HEK293 (cell line): ENCODE measurements at regions not wholly inside any gene's neighbourhood (a gene's known extent, or its start where the extent isn't known, plus 50 kb on each side); places are given as distances from the start of the nearest gene placed in this dataset.

Experiments
- BCL11A ChIP-seq: fragments of 450-650 bp; formaldehyde crosslinking; IDR thresholded peaks from 2 replicates; pipeline ENCODE4 v1.5.1; 2016; ENCODE audit warnings: low read depth, missing biosample characterization, missing genetic modification characterization
- BCL11B ChIP-seq: fragments of 450-650 bp; formaldehyde crosslinking; IDR thresholded peaks from 2 replicates; pipeline ENCODE4 v1.5.1; 2016; ENCODE audit warnings: low read depth, missing biosample characterization, missing genetic modification characterization
- HOXC10 ChIP-seq: sonication (generic); formaldehyde crosslinking; IDR thresholded peaks from 2 replicates; pipeline ENCODE4 v1.8.1; 2023; ENCODE audit warnings: mild to moderate bottlenecking, missing genetic modification reagents
- KLF1 ChIP-seq: fragments of 450-650 bp; formaldehyde crosslinking; IDR thresholded peaks from 2 replicates; pipeline ENCODE4 v1.5.1; 2016; ENCODE audit warnings: missing biosample characterization, missing genetic modification characterization
- KLF10 ChIP-seq: fragments of 450-650 bp; IDR thresholded peaks from 2 replicates; pipeline ENCODE4 v1.5.1; 2018; ENCODE audit warnings: missing biosample characterization, mild to moderate bottlenecking, missing genetic modification characterization
- PRDM1 ChIP-seq: fragments of 450-650 bp; formaldehyde crosslinking; IDR thresholded peaks from 2 replicates; pipeline ENCODE4; 2016; ENCODE audit warnings: missing biosample characterization, missing genetic modification characterization
- REPIN1 ChIP-seq: fragments of 450-650 bp; formaldehyde crosslinking; IDR thresholded peaks from 2 replicates; pipeline ENCODE4 v1.5.1; 2017; ENCODE audit warnings: missing biosample characterization, missing genetic modification characterization, low read depth
- SALL2 ChIP-seq: fragments of 450-650 bp; formaldehyde crosslinking; IDR thresholded peaks from 2 replicates; pipeline ENCODE4 v1.5.0; 2017; ENCODE audit warnings: missing biosample characterization, mild to moderate bottlenecking, missing genetic modification characterization, borderline replicate concordance
- SCRT1 ChIP-seq: fragments of 450-650 bp; formaldehyde crosslinking; IDR thresholded peaks from 2 replicates; pipeline ENCODE4 v1.5.1; 2016; ENCODE audit warnings: missing biosample characterization, missing genetic modification characterization, borderline replicate concordance
- SP7 ChIP-seq: fragments of 450-650 bp; formaldehyde crosslinking; IDR thresholded peaks from 2 replicates; pipeline ENCODE4 v1.5.1; 2016; ENCODE audit warnings: missing biosample characterization, missing genetic modification characterization
- ZFP3 ChIP-seq: fragments of 450-650 bp; formaldehyde crosslinking; IDR thresholded peaks from 2 replicates; pipeline ENCODE4 v1.5.1; 2016; ENCODE audit warnings: low read depth, missing biosample characterization, missing genetic modification characterization
- ZFP69B ChIP-seq: fragments of 450-650 bp; formaldehyde crosslinking; IDR thresholded peaks from 2 replicates; pipeline ENCODE4 v1.5.1; 2016; ENCODE audit warnings: missing biosample characterization, missing genetic modification characterization
- ZNF114 ChIP-seq: fragments of 450-650 bp; formaldehyde crosslinking; IDR thresholded peaks from 2 replicates; pipeline ENCODE4 v1.5.0; 2017; ENCODE audit warnings: missing biosample characterization, missing genetic modification characterization
- ZNF138 ChIP-seq: fragments of 450-650 bp; formaldehyde crosslinking; IDR thresholded peaks from 2 replicates; pipeline ENCODE4 v1.5.1; 2016; ENCODE audit warnings: missing biosample characterization, missing genetic modification characterization, borderline replicate concordance
- ZNF155 ChIP-seq: fragments of 450-650 bp; formaldehyde crosslinking; IDR thresholded peaks from 2 replicates; pipeline ENCODE4 v1.5.1; 2016; ENCODE audit warnings: missing biosample characterization, missing genetic modification characterization
- ZNF175 ChIP-seq: fragments of 450-650 bp; formaldehyde crosslinking; IDR thresholded peaks from 2 replicates; pipeline ENCODE4 v1.5.1; 2016; ENCODE audit warnings: missing biosample characterization, missing genetic modification characterization
- ZNF223 ChIP-seq: fragments of 450-650 bp; formaldehyde crosslinking; IDR thresholded peaks from 2 replicates; pipeline ENCODE4 v1.5.1; 2016; ENCODE audit warnings: missing biosample characterization, missing genetic modification characterization
- ZNF23 ChIP-seq: fragments of 450-650 bp; formaldehyde crosslinking; IDR thresholded peaks from 2 replicates; pipeline ENCODE4 v1.5.1; 2016; ENCODE audit warnings: missing biosample characterization, missing genetic modification characterization, borderline replicate concordance
- ZNF354C ChIP-seq: fragments of 450-650 bp; formaldehyde crosslinking; IDR thresholded peaks from 2 replicates; pipeline ENCODE4 v1.5.1; 2016; ENCODE audit warnings: missing biosample characterization, missing genetic modification characterization, low read depth, borderline replicate concordance
- ZNF423 ChIP-seq: fragments of 450-650 bp; formaldehyde crosslinking; IDR thresholded peaks from 2 replicates; pipeline ENCODE4 v1.5.1; 2016; ENCODE audit warnings: missing biosample characterization, missing genetic modification characterization
- ZNF514 ChIP-seq: fragments of 450-650 bp; formaldehyde crosslinking; IDR thresholded peaks from 2 replicates; pipeline ENCODE4 v1.5.1; 2016; ENCODE audit warnings: missing biosample characterization, missing genetic modification characterization
- ZNF521 ChIP-seq: fragments of 450-650 bp; formaldehyde crosslinking; IDR thresholded peaks from 2 replicates; pipeline ENCODE4 v1.5.1; 2017; ENCODE audit warnings: missing biosample characterization, mild to moderate bottlenecking, missing genetic modification characterization
- ZNF670 ChIP-seq: fragments of 450-650 bp; formaldehyde crosslinking; IDR thresholded peaks from 2 replicates; pipeline ENCODE4 v1.5.1; 2016; ENCODE audit warnings: missing biosample characterization, missing genetic modification characterization, low read depth
- ZNF677 ChIP-seq: fragments of 450-650 bp; IDR thresholded peaks from 2 replicates; pipeline ENCODE4 v1.5.0; 2018; ENCODE audit warnings: missing biosample characterization, mild to moderate bottlenecking, missing genetic modification characterization, moderate library complexity
- ZNF707 ChIP-seq: fragments of 450-650 bp; formaldehyde crosslinking; IDR thresholded peaks from 2 replicates; pipeline ENCODE4 v1.5.1; 2016; ENCODE audit warnings: missing biosample characterization, missing genetic modification characterization
- ZNF777 ChIP-seq: fragments of 450-650 bp; formaldehyde crosslinking; IDR thresholded peaks from 2 replicates; pipeline ENCODE4 v1.5.1; 2017; ENCODE audit warnings: missing biosample characterization, missing genetic modification characterization, borderline replicate concordance
- TF ChIP-seq, protein P1 (sequence below): fragments of 450-650 bp; formaldehyde crosslinking; IDR thresholded peaks from 2 replicates; pipeline ENCODE4 v1.5.1; 2016; ENCODE audit warnings: missing biosample characterization, missing genetic modification characterization
- TF ChIP-seq, protein P2 (sequence below): fragments of 450-650 bp; formaldehyde crosslinking; IDR thresholded peaks from 2 replicates; pipeline ENCODE4 v1.5.1; 2016; ENCODE audit warnings: missing biosample characterization, missing genetic modification characterization
- TF ChIP-seq, protein P3 (sequence below): fragments of 450-650 bp; formaldehyde crosslinking; IDR thresholded peaks from 2 replicates; pipeline ENCODE4; 2016; ENCODE audit warnings: missing biosample characterization, missing genetic modification characterization
- TF ChIP-seq, protein P4 (sequence below): fragments of 450-650 bp; formaldehyde crosslinking; IDR thresholded peaks from 2 replicates; pipeline ENCODE4 v1.5.1; 2016; ENCODE audit warnings: missing biosample characterization, missing genetic modification characterization
- TF ChIP-seq, protein P5 (sequence below): fragments of 450-650 bp; formaldehyde crosslinking; IDR thresholded peaks from 2 replicates; pipeline ENCODE4 v1.5.1; 2016; ENCODE audit warnings: missing biosample characterization, missing genetic modification characterization
- TF ChIP-seq, protein P6 (sequence below): fragments of 450-650 bp; formaldehyde crosslinking; IDR thresholded peaks from 2 replicates; pipeline ENCODE4 v1.5.1; 2016; ENCODE audit warnings: missing biosample characterization, missing genetic modification characterization

DNA sequence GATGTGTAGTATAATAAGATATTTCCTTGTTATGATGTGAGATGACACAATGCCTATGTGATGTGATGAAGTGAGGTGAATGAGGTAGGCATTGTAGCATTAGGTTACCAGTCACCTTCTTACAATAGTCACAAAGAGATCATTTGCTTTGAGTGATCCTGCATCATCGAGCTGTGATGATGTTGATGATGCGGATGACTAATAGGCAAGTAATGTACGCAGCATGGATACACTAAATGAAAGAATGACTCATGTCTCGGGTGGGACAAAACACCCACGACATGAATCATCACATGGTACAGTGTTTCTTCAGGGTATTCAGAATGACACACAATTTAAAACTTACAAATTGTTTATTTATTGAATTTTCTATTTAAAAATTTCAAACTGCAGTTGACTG is 806.3 kb upstream of the GJE1 start (continued):
- TF ChIP-seq PRDM1 (tag by site-specific recombination) (peak; percentile 20; the same call in 1 of the 2 replicates), ZNF423 (no peak), REPIN1 (tag by site-specific recombination) (no peak), BCL11A (tag by site-specific recombination) (no peak), ZNF677 (no peak), ZNF23 (tag by site-specific recombination) (0 out of 2 replicates have a peak, but pooled peaks have one; percentile 35), ZNF670 (no peak), ZFP69B (no peak), ZNF155 (tag by site-specific recombination) (no peak), ZNF354C (tag by site-specific recombination) (no peak), ZFP3 (tag by site-specific recombination) (no peak), ZNF175 (tag by site-specific recombination) (no peak), KLF10 (tag by site-specific recombination) (no peak), ZNF114 (tag by site-specific recombination) (no peak), KLF1 (tag by site-specific recombination) (no peak), SCRT1 (no peak), BCL11B (tag by site-specific recombination) (no peak), SALL2 (tag by site-specific recombination) (no peak), ZNF707 (no peak), HOXC10 (no peak), SP7 (tag by site-specific recombination) (peak; percentile 87), ZNF138 (tag by site-specific recombination) (no peak), ZNF223 (tag by site-specific recombination) (no peak), ZNF777 (tag by site-specific recombination) (no peak), ZNF514 (tag by site-specific recombination) (no peak), ZNF521 (no peak)
- TF ChIP-seq, protein P1, sequence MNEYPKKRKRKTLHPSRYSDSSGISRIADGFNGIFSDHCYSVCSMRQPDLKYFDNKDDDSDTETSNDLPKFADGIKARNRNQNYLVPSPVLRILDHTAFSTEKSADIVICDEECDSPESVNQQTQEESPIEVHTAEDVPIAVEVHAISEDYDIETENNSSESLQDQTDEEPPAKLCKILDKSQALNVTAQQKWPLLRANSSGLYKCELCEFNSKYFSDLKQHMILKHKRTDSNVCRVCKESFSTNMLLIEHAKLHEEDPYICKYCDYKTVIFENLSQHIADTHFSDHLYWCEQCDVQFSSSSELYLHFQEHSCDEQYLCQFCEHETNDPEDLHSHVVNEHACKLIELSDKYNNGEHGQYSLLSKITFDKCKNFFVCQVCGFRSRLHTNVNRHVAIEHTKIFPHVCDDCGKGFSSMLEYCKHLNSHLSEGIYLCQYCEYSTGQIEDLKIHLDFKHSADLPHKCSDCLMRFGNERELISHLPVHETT (tag by site-specific recombination): peak; percentile 96
- TF ChIP-seq, protein P2, sequence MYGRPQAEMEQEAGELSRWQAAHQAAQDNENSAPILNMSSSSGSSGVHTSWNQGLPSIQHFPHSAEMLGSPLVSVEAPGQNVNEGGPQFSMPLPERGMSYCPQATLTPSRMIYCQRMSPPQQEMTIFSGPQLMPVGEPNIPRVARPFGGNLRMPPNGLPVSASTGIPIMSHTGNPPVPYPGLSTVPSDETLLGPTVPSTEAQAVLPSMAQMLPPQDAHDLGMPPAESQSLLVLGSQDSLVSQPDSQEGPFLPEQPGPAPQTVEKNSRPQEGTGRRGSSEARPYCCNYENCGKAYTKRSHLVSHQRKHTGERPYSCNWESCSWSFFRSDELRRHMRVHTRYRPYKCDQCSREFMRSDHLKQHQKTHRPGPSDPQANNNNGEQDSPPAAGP (tag by site-specific recombination): peak; percentile 90
- TF ChIP-seq, protein P3, sequence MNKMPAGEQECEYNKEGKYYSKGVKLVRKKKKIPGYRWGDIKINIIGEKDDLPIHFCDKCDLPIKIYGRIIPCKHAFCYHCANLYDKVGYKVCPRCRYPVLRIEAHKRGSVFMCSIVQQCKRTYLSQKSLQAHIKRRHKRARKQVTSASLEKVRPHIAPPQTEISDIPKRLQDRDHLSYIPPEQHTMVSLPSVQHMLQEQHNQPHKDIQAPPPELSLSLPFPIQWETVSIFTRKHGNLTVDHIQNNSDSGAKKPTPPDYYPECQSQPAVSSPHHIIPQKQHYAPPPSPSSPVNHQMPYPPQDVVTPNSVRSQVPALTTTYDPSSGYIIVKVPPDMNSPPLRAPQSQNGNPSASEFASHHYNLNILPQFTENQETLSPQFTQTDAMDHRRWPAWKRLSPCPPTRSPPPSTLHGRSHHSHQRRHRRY (tag by site-specific recombination): no peak
- TF ChIP-seq, protein P4, sequence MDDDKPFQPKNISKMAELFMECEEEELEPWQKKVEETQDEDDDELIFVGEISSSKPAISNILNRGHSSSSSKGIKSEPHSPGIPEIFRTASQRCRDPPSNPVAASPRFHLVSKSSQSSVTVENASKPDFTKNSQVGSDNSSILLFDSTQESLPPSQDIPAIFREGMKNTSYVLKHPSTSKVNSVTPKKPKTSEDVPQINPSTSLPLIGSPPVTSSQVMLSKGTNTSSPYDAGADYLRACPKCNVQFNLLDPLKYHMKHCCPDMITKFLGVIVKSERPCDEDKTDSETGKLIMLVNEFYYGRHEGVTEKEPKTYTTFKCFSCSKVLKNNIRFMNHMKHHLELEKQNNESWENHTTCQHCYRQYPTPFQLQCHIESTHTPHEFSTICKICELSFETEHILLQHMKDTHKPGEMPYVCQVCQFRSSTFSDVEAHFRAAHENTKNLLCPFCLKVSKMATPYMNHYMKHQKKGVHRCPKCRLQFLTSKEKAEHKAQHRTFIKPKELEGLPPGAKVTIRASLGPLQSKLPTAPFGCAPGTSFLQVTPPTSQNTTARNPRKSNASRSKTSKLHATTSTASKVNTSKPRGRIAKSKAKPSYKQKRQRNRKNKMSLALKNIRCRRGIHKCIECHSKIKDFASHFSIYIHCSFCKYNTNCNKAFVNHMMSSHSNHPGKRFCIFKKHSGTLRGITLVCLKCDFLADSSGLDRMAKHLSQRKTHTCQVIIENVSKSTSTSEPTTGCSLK (tag by site-specific recombination): no peak
- TF ChIP-seq, protein P5, sequence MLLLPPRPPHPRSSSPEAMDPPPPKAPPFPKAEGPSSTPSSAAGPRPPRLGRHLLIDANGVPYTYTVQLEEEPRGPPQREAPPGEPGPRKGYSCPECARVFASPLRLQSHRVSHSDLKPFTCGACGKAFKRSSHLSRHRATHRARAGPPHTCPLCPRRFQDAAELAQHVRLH: no peak
- TF ChIP-seq, protein P6, sequence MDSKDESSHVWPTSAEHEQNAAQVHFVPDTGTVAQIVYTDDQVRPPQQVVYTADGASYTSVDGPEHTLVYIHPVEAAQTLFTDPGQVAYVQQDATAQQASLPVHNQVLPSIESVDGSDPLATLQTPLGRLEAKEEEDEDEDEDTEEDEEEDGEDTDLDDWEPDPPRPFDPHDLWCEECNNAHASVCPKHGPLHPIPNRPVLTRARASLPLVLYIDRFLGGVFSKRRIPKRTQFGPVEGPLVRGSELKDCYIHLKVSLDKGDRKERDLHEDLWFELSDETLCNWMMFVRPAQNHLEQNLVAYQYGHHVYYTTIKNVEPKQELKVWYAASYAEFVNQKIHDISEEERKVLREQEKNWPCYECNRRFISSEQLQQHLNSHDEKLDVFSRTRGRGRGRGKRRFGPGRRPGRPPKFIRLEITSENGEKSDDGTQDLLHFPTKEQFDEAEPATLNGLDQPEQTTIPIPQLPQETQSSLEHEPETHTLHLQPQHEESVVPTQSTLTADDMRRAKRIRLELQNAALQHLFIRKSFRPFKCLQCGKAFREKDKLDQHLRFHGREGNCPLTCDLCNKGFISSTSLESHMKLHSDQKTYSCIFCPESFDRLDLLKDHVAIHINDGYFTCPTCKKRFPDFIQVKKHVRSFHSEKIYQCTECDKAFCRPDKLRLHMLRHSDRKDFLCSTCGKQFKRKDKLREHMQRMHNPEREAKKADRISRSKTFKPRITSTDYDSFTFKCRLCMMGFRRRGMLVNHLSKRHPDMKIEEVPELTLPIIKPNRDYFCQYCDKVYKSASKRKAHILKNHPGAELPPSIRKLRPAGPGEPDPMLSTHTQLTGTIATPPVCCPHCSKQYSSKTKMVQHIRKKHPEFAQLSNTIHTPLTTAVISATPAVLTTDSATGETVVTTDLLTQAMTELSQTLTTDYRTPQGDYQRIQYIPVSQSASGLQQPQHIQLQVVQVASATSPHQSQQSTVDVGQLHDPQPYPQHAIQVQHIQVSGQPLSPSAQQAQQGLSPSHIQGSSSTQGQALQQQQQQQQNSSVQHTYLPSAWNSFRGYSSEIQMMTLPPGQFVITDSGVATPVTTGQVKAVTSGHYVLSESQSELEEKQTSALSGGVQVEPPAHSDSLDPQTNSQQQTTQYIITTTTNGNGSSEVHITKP (tag by site-specific recombination): no peak
